Astrocyte of the spinal cord (primary cell): ENCODE measurements at regions not wholly inside any gene's neighbourhood (a gene's known extent, or its start where the extent isn't known, plus 50 kb on each side); places are given as distances from the start of the nearest gene placed in this dataset.

Experiments
- DNase-seq: peaks from one replicate; pipeline ENCODE4 v3.0.0; 2011; ENCODE audit warnings: low read depth, low spot score
- H3K4me3 ChIP-seq: 2 replicates; pipeline ENCODE4 v1.5.1; 2011; ENCODE audit warnings: low read depth, mild to moderate bottlenecking, low read length, moderate library complexity
- CTCF ChIP-seq: IDR thresholded peaks from 2 replicates; pipeline ENCODE4 v1.5.1; 2012; ENCODE audit warnings: low read depth, mild to moderate bottlenecking, low read length, inconsistent platforms
- in situ Hi-C: cut with HindIII; loops from 2 replicates; pipeline ENCODE4 v1.10.0; 2017; ENCODE audit warnings: low sequenced_read_pairs

- no peak overlapping the region for H3K4me3 ChIP-seq
- no peak for DNase-seq
- no peak for TF ChIP-seq CTCF
- in situ Hi-C loops, result no loop called here
Observed at GRCh38 chr11:90525962-90526361, 303.1 kb upstream of the CHORDC1 start.

- in situ Hi-C loops, result no loop called here
- no peak overlapping the region for H3K4me3 ChIP-seq
- no peak for DNase-seq
- TF ChIP-seq CTCF, result no peak
Observed at GRCh38 chr11:90512846-90513245, 290.0 kb upstream of the CHORDC1 start.

- H3K4me3 ChIP-seq, result no peak overlapping the region
- in situ Hi-C loops, result no loop called here
Observed at GRCh38 chr11:90510839-90511238, 288.0 kb upstream of the CHORDC1 start.

GRCh38 chr11:90500922-90501568 is 278.2 kb upstream of the CHORDC1 start:
- DNase-seq, result no peak
- in situ Hi-C loops, result no loop called here

More at GRCh38 chr11:90510839-90511238, 288.0 kb upstream of the CHORDC1 start:
- DNase-seq, result no peak
- TF ChIP-seq CTCF, result no peak

GRCh38 chr11:90496722-90497121 is 273.9 kb upstream of the CHORDC1 start:
- TF ChIP-seq CTCF, result no peak
- no peak overlapping the region for H3K4me3 ChIP-seq
- in situ Hi-C loops, result no loop called here
- no peak for DNase-seq

More at GRCh38 chr11:90500922-90501568, 278.2 kb upstream of the CHORDC1 start:
- no peak for TF ChIP-seq CTCF
- H3K4me3 ChIP-seq, result no peak overlapping the region

GRCh38 chr11:90493379-90493778 is 270.5 kb upstream of the CHORDC1 start:
- TF ChIP-seq CTCF, result no peak
- in situ Hi-C loops, result no loop called here
- DNase-seq, result no peak
- no peak overlapping the region for H3K4me3 ChIP-seq
